Natural killer cell (primary cell): ENCODE measurements at regions not wholly inside any gene's neighbourhood (a gene's known extent, or its start where the extent isn't known, plus 50 kb on each side); places are given as distances from the start of the nearest gene placed in this dataset.
"Not testable (repeated sequence)": the region's sequence is repeated elsewhere in the genome, so short reads cannot be mapped to it uniquely, and the experiment has no call there.

Experiments
- ATAC-seq, 3 donors: fragments of 150-1000 bp in 2 of 3; fragments of 200-7000 bp in 1 of 3; cut with Tn5 transposase; 1 replicate in 1 of 3; 2 replicates in 2 of 3; pipeline ENCODE4 v1.10.0; 2021; ENCODE audit warnings: mild to moderate bottlenecking in 2 of 3, moderate library complexity in 2 of 3
- DNase-seq, 2 donors: peaks; one replicate each; pipeline versions ENCODE4 v3.0.0 to v3.0.0-alpha.2; 2013 to 2021; ENCODE audit warnings: mixed read lengths in 1 of 2
- H3K27ac ChIP-seq: one replicate; pipeline ENCODE4 v1.5.1; 2013; ENCODE audit warnings: mild to moderate bottlenecking, low read length
- H3K27me3 ChIP-seq: one replicate; pipeline ENCODE4 v1.6.1; 2013; ENCODE audit warnings: low read length; ENCODE audit not compliant: control insufficient read depth, insufficient read depth
- H3K36me3 ChIP-seq: one replicate; pipeline ENCODE4 v1.6.1; 2013; ENCODE audit warnings: low read length; ENCODE audit not compliant: control insufficient read depth, insufficient read depth
- H3K4me1 ChIP-seq: one replicate; pipeline ENCODE4 v1.6.1; 2013; ENCODE audit warnings: low read length; ENCODE audit not compliant: control insufficient read depth, insufficient read depth
- H3K4me3 ChIP-seq: one replicate; pipeline ENCODE4 v1.5.1; 2013; ENCODE audit warnings: low read length
- H3K9me3 ChIP-seq: one replicate; pipeline ENCODE4 v1.6.1; 2013; ENCODE audit warnings: low read length; ENCODE audit not compliant: control insufficient read depth, insufficient read depth
- H3K27ac Mint-ChIP-seq, 2 donors: one replicate each; pipeline ENCODE4 v1.8.0; 2022; ENCODE audit warnings: mild to moderate bottlenecking in 2 of 2, mixed read lengths in 2 of 2, moderate library complexity in 1 of 2
- H3K27me3 Mint-ChIP-seq, 2 donors: one replicate each; pipeline ENCODE4 v1.8.0; 2022; ENCODE audit warnings: low read depth in 2 of 2, mixed read lengths in 2 of 2
- H3K36me3 Mint-ChIP-seq: one replicate; pipeline ENCODE4 v1.8.0; 2022; ENCODE audit warnings: mixed read lengths
- H3K4me1 Mint-ChIP-seq, 2 donors: one replicate each; pipeline ENCODE4 v1.8.0; 2022; ENCODE audit warnings: mixed read lengths in 2 of 2
- H3K4me3 Mint-ChIP-seq: one replicate; pipeline ENCODE4 v1.8.0; 2022; ENCODE audit warnings: mild to moderate bottlenecking, moderate library complexity, mixed read lengths
- H3K9me3 Mint-ChIP-seq, 2 donors: one replicate each; pipeline ENCODE4 v1.8.0; 2022; ENCODE audit warnings: mixed read lengths in 2 of 2
- WGBS: methylation state at CpG from one replicate; pipeline ENCODE4 v1.1.7; 2013; ENCODE audit warnings: missing lambda C conversion rate; ENCODE audit not compliant: insufficient coverage; 5-methylcytosine and 5-hydroxymethylcytosine counted together
- intact Hi-C: fragments of 100-400 bp; cut with micrococcal nuclease; formaldehyde crosslinking; loops from one replicate; pipeline ENCODE4 v1.14.2; 2022

- intact Hi-C loops, H3K27me3 ChIP-seq, H3K36me3 ChIP-seq, H3K4me1 Mint-ChIP-seq, H3K9me3 ChIP-seq, H3K9me3 Mint-ChIP-seq, H3K36me3 Mint-ChIP-seq, H3K27me3 Mint-ChIP-seq: not testable (repeated sequence)
- Histone ChIP-seq H3K4me1 (peaks cover 16% of the 10 kb centered on the region), H3K27ac (peak overlapping the region; percentile 52), H3K4me3 (peak overlapping the region; percentile 38)
- no CpG with 5 or more reads among the region's 9 CpGs for WGBS
- Mint-ChIP-seq H3K27ac (peak overlapping the region; percentile 76 to 82), H3K4me3 (peak overlapping the region; percentile 84)
- ATAC-seq (peak; percentile 42 to 70 (median 68)), DNase-seq (peak in 1 of 2 donors; percentile 33)
Observed at GRCh38 chr2:87455854-87456249, 292.0 kb upstream of the PLGLB2 start.

- H3K9me3 Mint-ChIP-seq, H3K36me3 Mint-ChIP-seq, H3K27me3 Mint-ChIP-seq, H3K9me3 ChIP-seq, H3K36me3 ChIP-seq, H3K27me3 ChIP-seq, H3K4me1 Mint-ChIP-seq, intact Hi-C loops: not testable (repeated sequence)
- ATAC-seq (peak; percentile 62 to 71 (median 70)), DNase-seq (peak in 1 of 2 donors; percentile 19)
- peak overlapping the region; percentile 88 for H3K4me3 Mint-ChIP-seq
- peak overlapping the region; percentile 76 to 82 for H3K27ac Mint-ChIP-seq
- H3K4me3 ChIP-seq = peak overlapping the region; percentile 10
- 2% methylated on average over 5 of the region's 17 CpGs for WGBS
- H3K4me1 ChIP-seq = peaks cover 16% of the 10 kb centered on the region
- peak overlapping the region; percentile 54 for H3K27ac ChIP-seq
Observed at GRCh38 chr2:87456477-87457128, 291.3 kb upstream of the PLGLB2 start.

- H3K36me3 ChIP-seq, H3K27ac Mint-ChIP-seq, H3K4me3 Mint-ChIP-seq, H3K4me1 Mint-ChIP-seq, H3K9me3 Mint-ChIP-seq, intact Hi-C loops, H3K4me3 ChIP-seq, H3K27ac ChIP-seq, H3K27me3 ChIP-seq, H3K27me3 Mint-ChIP-seq, H3K36me3 Mint-ChIP-seq, DNase-seq, H3K9me3 ChIP-seq: not testable (repeated sequence)
- peaks cover 16% of the 10 kb centered on the region for H3K4me1 ChIP-seq
- no CpG with 5 or more reads among the region's 8 CpGs for WGBS
- peak in 2 of 3 donors; percentile 12 to 14 for ATAC-seq
Observed at GRCh38 chr2:87457129-87457499, 290.8 kb upstream of the PLGLB2 start.

DNA sequence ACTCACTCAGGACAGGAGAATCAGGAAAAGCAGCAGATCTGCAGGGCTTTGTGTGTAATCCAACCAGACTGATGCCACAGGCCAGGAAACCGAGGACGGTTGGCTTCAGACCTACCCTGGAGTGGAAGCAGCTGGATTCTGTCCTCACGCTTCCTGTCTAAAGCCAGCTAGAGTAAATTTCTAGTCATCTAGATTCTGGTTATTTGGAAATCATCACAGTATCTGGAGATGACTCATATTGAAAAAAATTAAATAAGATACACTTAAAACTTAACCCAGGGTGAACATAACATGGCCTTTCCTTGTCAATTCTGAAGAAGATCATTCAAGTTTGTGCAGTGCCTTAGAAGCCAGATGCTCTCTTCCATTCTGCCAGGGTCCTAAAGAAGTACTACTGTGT is 288.9 kb upstream of the PLGLB2 start:
- H3K4me1 Mint-ChIP-seq, H3K4me3 ChIP-seq, H3K27me3 ChIP-seq, H3K27ac ChIP-seq, H3K36me3 Mint-ChIP-seq, H3K9me3 Mint-ChIP-seq, intact Hi-C loops, H3K9me3 ChIP-seq, H3K36me3 ChIP-seq, H3K27me3 Mint-ChIP-seq, H3K4me3 Mint-ChIP-seq, DNase-seq: not testable (repeated sequence)
- peak in 1 of 3 donors; percentile 14 for ATAC-seq
- WGBS = no CpG with 5 or more reads among the region's 3 CpGs
- H3K4me1 ChIP-seq = peaks cover 25% of the 10 kb centered on the region
- H3K27ac Mint-ChIP-seq = peak overlapping the region; percentile 60 to 74

DNA sequence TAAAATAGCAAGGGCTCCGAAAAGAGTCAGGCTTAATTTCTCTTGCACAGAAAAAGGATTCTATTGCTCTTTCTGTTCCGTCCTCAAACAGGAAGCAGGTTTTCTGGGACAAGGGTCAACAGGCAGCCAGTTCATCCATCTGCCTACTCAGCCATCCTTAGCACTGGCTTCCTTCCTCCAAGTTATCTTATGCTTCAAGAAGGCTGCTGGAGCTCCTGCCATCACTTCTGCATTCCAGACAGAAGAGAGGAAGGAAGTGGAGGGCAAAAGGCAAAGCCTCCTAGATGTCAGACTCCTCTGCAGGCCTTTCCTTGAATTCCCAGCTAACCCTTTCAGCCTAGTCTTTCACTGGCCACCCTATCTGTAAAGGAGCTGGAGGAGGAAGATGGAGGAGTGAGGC is 287.8 kb upstream of the PLGLB2 start:
- H3K27me3 Mint-ChIP-seq = not testable (repeated sequence)
- peaks cover 30% of the 10 kb centered on the region for H3K4me1 ChIP-seq

GRCh38 chr2:87460662-87461061 is 287.2 kb upstream of the PLGLB2 start:
- H3K9me3 Mint-ChIP-seq, intact Hi-C loops, DNase-seq, H3K9me3 ChIP-seq, H3K4me3 ChIP-seq, H3K27ac ChIP-seq, H3K4me3 Mint-ChIP-seq, ATAC-seq, H3K27ac Mint-ChIP-seq, H3K36me3 ChIP-seq, H3K36me3 Mint-ChIP-seq, H3K27me3 ChIP-seq, H3K27me3 Mint-ChIP-seq: not testable (repeated sequence)
- no CpG with 5 or more reads among the region's 1 CpG for WGBS
- peaks cover 20 to 23% of the 10 kb centered on the region in 2 donors for H3K4me1 Mint-ChIP-seq
- peaks cover 36% of the 10 kb centered on the region for H3K4me1 ChIP-seq

More for the DNA sequence above, 287.8 kb upstream of the PLGLB2 start:
- intact Hi-C loops, H3K27ac Mint-ChIP-seq, H3K36me3 ChIP-seq, DNase-seq, H3K27ac ChIP-seq, ATAC-seq, H3K9me3 Mint-ChIP-seq, H3K36me3 Mint-ChIP-seq, H3K9me3 ChIP-seq, H3K4me3 Mint-ChIP-seq, H3K4me3 ChIP-seq, H3K27me3 ChIP-seq: not testable (repeated sequence)
- H3K4me1 Mint-ChIP-seq = peaks cover 15 to 17% of the 10 kb centered on the region in 2 donors
- no CpG with 5 or more reads among the region's 2 CpGs for WGBS

- H3K27ac ChIP-seq, H3K9me3 Mint-ChIP-seq, H3K4me3 Mint-ChIP-seq, H3K9me3 ChIP-seq, ATAC-seq, H3K4me3 ChIP-seq, H3K27me3 ChIP-seq, H3K36me3 Mint-ChIP-seq, intact Hi-C loops, DNase-seq, H3K36me3 ChIP-seq, H3K27me3 Mint-ChIP-seq: not testable (repeated sequence)
- no CpG with 5 or more reads among the region's 4 CpGs for WGBS
- Mint-ChIP-seq H3K27ac (peak overlapping the region in 1 of 2 donors; percentile 60), H3K4me1 (peaks cover 28 to 29% of the 10 kb centered on the region in 2 donors)
- peaks cover 41% of the 10 kb centered on the region for H3K4me1 ChIP-seq
Observed at GRCh38 chr2:87461671-87462070, 286.2 kb upstream of the PLGLB2 start.

DNA sequence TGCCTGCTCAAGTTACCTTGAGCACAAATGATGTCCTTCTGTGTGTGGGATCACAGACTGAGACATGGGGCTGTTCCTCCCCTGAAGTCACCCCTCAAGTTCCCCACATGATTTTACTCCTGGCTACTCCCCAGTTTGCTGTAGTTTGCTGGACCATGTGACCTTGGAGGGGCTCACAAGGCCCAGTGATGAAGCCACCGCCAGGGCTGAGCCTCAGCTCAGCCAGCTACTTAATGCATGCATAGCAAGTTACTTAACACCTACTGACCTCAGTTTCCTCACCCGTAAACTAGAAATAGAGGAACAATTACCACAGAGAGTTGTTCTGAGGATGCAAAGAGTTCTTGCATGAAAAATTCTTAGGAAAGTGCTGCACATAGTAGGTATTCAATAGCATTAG is 283.7 kb upstream of the PLGLB2 start:
- H3K27me3 ChIP-seq, H3K36me3 Mint-ChIP-seq, H3K9me3 ChIP-seq, H3K4me3 ChIP-seq, H3K36me3 ChIP-seq, intact Hi-C loops, H3K9me3 Mint-ChIP-seq, H3K27ac ChIP-seq, H3K27me3 Mint-ChIP-seq: not testable (repeated sequence)
- peaks cover 25 to 26% of the 10 kb centered on the region in 2 donors for H3K4me1 Mint-ChIP-seq
- ATAC-seq (peak; percentile 64 to 85 (median 71)), DNase-seq (peak; percentile 33 to 51)
- peak overlapping the region; percentile 83 to 93 for H3K27ac Mint-ChIP-seq
- WGBS = 0% methylated on average over 1 of the region's 2 CpGs
- H3K4me3 Mint-ChIP-seq = peak overlapping the region; percentile 78
- H3K4me1 ChIP-seq = peaks cover 41% of the 10 kb centered on the region
